PC-3 (cell line): ENCODE measurements at regions not wholly inside any gene's neighbourhood (a gene's known extent, or its start where the extent isn't known, plus 50 kb on each side); places are given as distances from the start of the nearest gene placed in this dataset.
A peak's percentile ranks its signal among the peaks of the same experiment; 100 is the strongest.

Experiments
- ATAC-seq: fragments of 200-7000 bp; cut with Tn5 transposase; 2 replicates; pipeline ENCODE4 v1.9.1; 2020; ENCODE audit warnings: mild to moderate bottlenecking, moderate library complexity
- BruUV-seq: library from RNA; stranded (reverse); fragments of 400-500 nt; replicated peaks from 2 replicates; lab custom pipeline; 2021; lab: Mats Ljungman, UMichigan
- CTCF ChIA-PET: fragments of 300-600 bp; sonication (Branson Sonifier 250); formaldehyde crosslinking; loops from one replicate; lab custom pipeline; 2022; ENCODE audit warnings: antibody characterized with exemption; lab: Charles Lee
- POLR2A ChIA-PET: fragments of 300-600 bp; sonication (Branson Sonifier 250); formaldehyde crosslinking; loops from one replicate; lab custom pipeline; 2022; ENCODE audit warnings: antibody characterized with exemption; ENCODE audit not compliant: unreplicated experiment; lab: Charles Lee
- DNase-seq: peaks from one replicate; pipeline ENCODE4 v3.0.0-alpha.2; 2015
- H2AFZ ChIP-seq: fragments of 300-600 bp; sonication (generic); 2 replicates; pipeline ENCODE4 v1.6.0; 2016; ENCODE audit warnings: antibody characterized with exemption, low read length
- H3F3A ChIP-seq: fragments of 300-600 bp; sonication (generic); one replicate; pipeline ENCODE4 v1.6.0; 2017; ENCODE audit warnings: antibody characterized with exemption, low read length, control low read depth, mild to moderate bottlenecking; ENCODE audit not compliant: unreplicated experiment
- H3K27ac ChIP-seq: fragments of 300-600 bp; sonication (generic); 2 replicates; pipeline ENCODE4 v1.5.1; 2016; ENCODE audit warnings: mild to moderate bottlenecking, low read length
- H3K27me3 ChIP-seq: fragments of 300-600 bp; sonication (generic); 2 replicates; pipeline ENCODE4 v1.6.1; 2016; ENCODE audit warnings: low read length, mixed read lengths
- H3K36me3 ChIP-seq: fragments of 300-600 bp; sonication (generic); 2 replicates; pipeline ENCODE4 v1.6.1; 2016; ENCODE audit warnings: low read depth, mixed run types, low read length, mixed read lengths
- H3K4me1 ChIP-seq: fragments of 300-600 bp; sonication (generic); 2 replicates; pipeline ENCODE4 v1.5.1; 2016; ENCODE audit warnings: low read length; ENCODE audit not compliant: insufficient read depth
- H3K4me2 ChIP-seq: fragments of 300-600 bp; sonication (generic); 2 replicates; pipeline ENCODE4 v1.6.0; 2016; ENCODE audit warnings: low read length
- H3K4me3 ChIP-seq: fragments of 300-600 bp; sonication (generic); 2 replicates; pipeline ENCODE4 v1.5.1; 2016; ENCODE audit warnings: mild to moderate bottlenecking, low read length, mixed read lengths
- H3K79me2 ChIP-seq: fragments of 300-600 bp; sonication (generic); 2 replicates; pipeline ENCODE4 v1.6.1; 2017; ENCODE audit warnings: low read length, mixed read lengths
- H3K9ac ChIP-seq: fragments of 300-600 bp; sonication (generic); 2 replicates; pipeline ENCODE4 v1.6.0; 2016; ENCODE audit warnings: mild to moderate bottlenecking, low read length
- H3K9me2 ChIP-seq: fragments of 300-600 bp; sonication (generic); replicated peaks from 2 replicates; pipeline ENCODE4 v1.6.1; 2016; ENCODE audit warnings: mixed run types, low read length, mixed read lengths
- H3K9me3 ChIP-seq: fragments of 300-600 bp; sonication (generic); 2 replicates; pipeline ENCODE4 v1.6.1; 2016; ENCODE audit warnings: low read length, mixed read lengths
- H4K20me1 ChIP-seq: fragments of 300-600 bp; sonication (generic); 2 replicates; pipeline ENCODE4 v1.6.1; 2016; ENCODE audit warnings: low read length, mixed read lengths
- CTCF ChIP-seq: fragments of 300-600 bp; sonication (generic); conservative IDR thresholded peaks from 2 replicates; pipeline ENCODE4 v1.5.1; 2017; ENCODE audit warnings: antibody characterized with exemption, low read depth, mild to moderate bottlenecking, low read length
- EZH2 ChIP-seq: fragments of 300-600 bp; sonication (generic); IDR thresholded peaks from one replicate; pipeline ENCODE4 v1.6.1; 2017; ENCODE audit warnings: antibody characterized with exemption, mild to moderate bottlenecking, low read length; ENCODE audit not compliant: unreplicated experiment
- EZH2phosphoT487 ChIP-seq: fragments of 300-600 bp; sonication (generic); IDR thresholded peaks from 2 replicates; pipeline ENCODE4 v1.6.1; 2018; ENCODE audit warnings: mild to moderate bottlenecking, antibody characterized with exemption, low read length, borderline replicate concordance
- intact Hi-C: fragments of 100-400 bp; cut with micrococcal nuclease; formaldehyde crosslinking; loops from 2 replicates; pipeline ENCODE4 v1.9.0; 2023

- Histone ChIP-seq H3K79me2 (no peaks in the 10 kb centered on the region), H3K4me2 (no peak overlapping the region), H2AFZ (no peak overlapping the region), H3F3A (no peaks in the 10 kb centered on the region), H3K4me3 (no peak overlapping the region), H3K27me3 (no peaks in the 10 kb centered on the region), H4K20me1 (no peaks in the 10 kb centered on the region), H3K27ac (no peak overlapping the region), H3K4me1 (no peaks in the 10 kb centered on the region), H3K9me3 (no peaks in the 10 kb centered on the region), H3K9ac (no peak overlapping the region), H3K36me3 (no peaks in the 10 kb centered on the region), H3K9me2 (no peaks in the 10 kb centered on the region)
- no peak for ATAC-seq
- ChIA-PET POLR2A (no interaction called here), CTCF (no interaction called here)
- intact Hi-C loops, result no loop called here
- no TSS peak for BruUV-seq
- no peak for TF ChIP-seq EZH2phosphoT487
- no peak for TF ChIP-seq EZH2
- no peak for TF ChIP-seq CTCF
- DNase-seq, result no peak
Measured at GRCh38 chr6:113796038-113796437, 61.1 kb upstream of the MARCKS start.

GRCh38 chr6:113802779-113803178 lies 54.4 kb upstream of the MARCKS start:
- no TSS peak for BruUV-seq
- POLR2A ChIA-PET, result no interaction called here
- no peaks in the 10 kb centered on the region for H3K79me2 ChIP-seq
- H2AFZ ChIP-seq, result no peak overlapping the region
- no peaks in the 10 kb centered on the region for H3K9me2 ChIP-seq
- H3F3A ChIP-seq, result no peaks in the 10 kb centered on the region
- intact Hi-C loops, result no loop called here
- H3K36me3 ChIP-seq, result no peaks in the 10 kb centered on the region
- no peak for TF ChIP-seq EZH2phosphoT487
- no peak for TF ChIP-seq CTCF
- no peak for TF ChIP-seq EZH2
- H3K27me3 ChIP-seq, result no peaks in the 10 kb centered on the region
- H3K27ac ChIP-seq, result no peak overlapping the region
- H3K9me3 ChIP-seq, result no peaks in the 10 kb centered on the region
- H3K9ac ChIP-seq, result no peak overlapping the region
- no peaks in the 10 kb centered on the region for H3K4me1 ChIP-seq
- no peak for DNase-seq
- CTCF ChIA-PET, result no interaction called here
- H4K20me1 ChIP-seq, result no peaks in the 10 kb centered on the region
- H3K4me3 ChIP-seq, result no peak overlapping the region
- ATAC-seq, result no peak
- no peak overlapping the region for H3K4me2 ChIP-seq

GRCh38 chr6:113805173-113805790 lies 51.9 kb upstream of the MARCKS start:
- H3K4me3 ChIP-seq, result no peak overlapping the region
- H3K79me2 ChIP-seq, result no peaks in the 10 kb centered on the region
- no peaks in the 10 kb centered on the region for H3K27me3 ChIP-seq
- DNase-seq (no peak), ATAC-seq (no peak)
- POLR2A ChIA-PET, result no interaction called here
- CTCF ChIA-PET, result no interaction called here
- H4K20me1 ChIP-seq, result no peaks in the 10 kb centered on the region
- TF ChIP-seq CTCF (no peak), EZH2 (no peak), EZH2phosphoT487 (no peak)
- no peaks in the 10 kb centered on the region for H3K4me1 ChIP-seq
- no peak overlapping the region for H3K4me2 ChIP-seq
- no peak overlapping the region for H3K27ac ChIP-seq
- BruUV-seq, result no TSS peak
- H3K9me3 ChIP-seq, result no peaks in the 10 kb centered on the region
- intact Hi-C loops, result no loop called here
- H3F3A ChIP-seq, result no peaks in the 10 kb centered on the region
- 0 out of 2 replicates have a peak overlapping the region, but pooled peaks have one; percentile 13 for H2AFZ ChIP-seq
- H3K36me3 ChIP-seq, result no peaks in the 10 kb centered on the region
- H3K9ac ChIP-seq, result no peak overlapping the region
- H3K9me2 ChIP-seq, result no peaks in the 10 kb centered on the region
